ENCODE measurements at regions not wholly inside any gene's neighbourhood (a gene's known extent, or its start where the extent isn't known, plus 50 kb on each side); places are given as distances from the start of the nearest gene placed in this dataset.

DNA sequence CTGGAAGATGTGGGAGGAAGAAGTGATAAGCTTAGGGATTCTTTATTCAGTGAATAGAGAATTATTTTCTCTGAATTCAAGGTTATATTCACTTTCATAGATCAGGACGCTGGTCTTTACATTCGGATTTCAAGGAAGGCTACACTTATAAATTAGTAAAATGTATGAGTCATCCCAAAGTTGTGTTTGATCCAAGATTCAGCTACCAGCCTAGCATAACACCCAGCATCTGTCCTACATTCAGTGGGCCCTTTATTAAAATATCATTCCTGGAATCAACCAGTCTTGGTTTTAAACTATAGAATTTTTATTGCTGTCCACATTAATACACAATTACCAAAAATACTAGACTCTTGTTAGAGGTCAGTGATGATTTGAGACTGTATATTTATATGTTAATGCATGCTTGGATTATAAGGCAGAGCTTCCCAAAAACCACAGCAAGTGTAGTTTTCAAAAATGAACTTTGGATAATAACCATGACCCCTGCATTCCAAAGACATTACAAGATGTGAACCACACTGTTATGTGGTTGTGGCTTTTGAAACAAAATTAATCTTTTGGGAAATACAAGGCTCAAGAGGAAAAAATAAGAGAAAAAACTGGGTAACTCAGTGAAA is 210.7 kb upstream of the CNR1 start:
- H3K36me3 ChIP-seq: no peaks in the 10 kb centered on the region
- intact Hi-C loops (cut with DNase I): no loop called here
- H3K9me3 ChIP-seq: no peaks in the 10 kb centered on the region
- H3K4me3 ChIP-seq: no peak overlapping the region
- DNase-seq: no peak
- WGBS, 3 donors: 0 to 13% (median 2%) methylated on average over 2 of the region's 2 CpGs
- no peak overlapping the region for H3K27ac ChIP-seq
- no peaks in the 10 kb centered on the region for H3K27me3 ChIP-seq
- no peak for TF ChIP-seq EP300 (IDR thresholded peaks at IDR 0.05)
- TF ChIP-seq, protein P1, sequence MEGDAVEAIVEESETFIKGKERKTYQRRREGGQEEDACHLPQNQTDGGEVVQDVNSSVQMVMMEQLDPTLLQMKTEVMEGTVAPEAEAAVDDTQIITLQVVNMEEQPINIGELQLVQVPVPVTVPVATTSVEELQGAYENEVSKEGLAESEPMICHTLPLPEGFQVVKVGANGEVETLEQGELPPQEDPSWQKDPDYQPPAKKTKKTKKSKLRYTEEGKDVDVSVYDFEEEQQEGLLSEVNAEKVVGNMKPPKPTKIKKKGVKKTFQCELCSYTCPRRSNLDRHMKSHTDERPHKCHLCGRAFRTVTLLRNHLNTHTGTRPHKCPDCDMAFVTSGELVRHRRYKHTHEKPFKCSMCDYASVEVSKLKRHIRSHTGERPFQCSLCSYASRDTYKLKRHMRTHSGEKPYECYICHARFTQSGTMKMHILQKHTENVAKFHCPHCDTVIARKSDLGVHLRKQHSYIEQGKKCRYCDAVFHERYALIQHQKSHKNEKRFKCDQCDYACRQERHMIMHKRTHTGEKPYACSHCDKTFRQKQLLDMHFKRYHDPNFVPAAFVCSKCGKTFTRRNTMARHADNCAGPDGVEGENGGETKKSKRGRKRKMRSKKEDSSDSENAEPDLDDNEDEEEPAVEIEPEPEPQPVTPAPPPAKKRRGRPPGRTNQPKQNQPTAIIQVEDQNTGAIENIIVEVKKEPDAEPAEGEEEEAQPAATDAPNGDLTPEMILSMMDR (IDR thresholded peaks at IDR 0.05): no peak
- TF ChIP-seq POLR2A (IDR thresholded peaks at IDR 0.05): no peak
- H3K4me1 ChIP-seq (ENCODE audit: insufficient read depth): peaks cover 16% of the 10 kb centered on the region

DNA sequence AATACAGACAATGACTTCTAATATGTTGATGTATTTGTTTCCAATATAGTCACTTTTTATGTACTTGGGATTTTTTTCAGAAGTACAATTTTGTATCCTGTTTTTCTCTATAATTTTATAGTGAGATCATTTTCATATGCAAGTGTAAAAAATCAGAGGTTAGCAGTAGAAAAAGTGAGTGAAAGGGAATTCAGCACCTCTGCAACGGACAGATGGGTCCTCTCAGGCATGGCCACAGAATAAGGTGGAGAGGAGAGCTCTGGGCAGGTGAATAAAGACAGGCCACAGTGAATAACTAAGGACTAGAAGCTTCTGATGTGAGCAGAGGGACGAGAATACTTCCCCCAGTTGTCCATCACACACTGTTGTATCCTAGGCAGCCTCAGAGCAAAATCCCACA is 210.1 kb upstream of the CNR1 start:
- DNase-seq: no peak
- H3K27me3 ChIP-seq: no peaks in the 10 kb centered on the region
- H3K36me3 ChIP-seq: no peaks in the 10 kb centered on the region
- no peak for TF ChIP-seq EP300 (IDR thresholded peaks at IDR 0.05)
- TF ChIP-seq, protein P1 (IDR thresholded peaks at IDR 0.05): no peak
- TF ChIP-seq POLR2A (IDR thresholded peaks at IDR 0.05): no peak
- intact Hi-C loops (cut with DNase I): no loop called here
- peaks cover 15% of the 10 kb centered on the region for H3K4me1 ChIP-seq (ENCODE audit: insufficient read depth)
- no peaks in the 10 kb centered on the region for H3K9me3 ChIP-seq
- no peak overlapping the region for H3K27ac ChIP-seq
- no peak overlapping the region for H3K4me3 ChIP-seq
- WGBS, 3 donors: 35 to 49% (median 45%) methylated on average over 2 of the region's 2 CpGs

DNA sequence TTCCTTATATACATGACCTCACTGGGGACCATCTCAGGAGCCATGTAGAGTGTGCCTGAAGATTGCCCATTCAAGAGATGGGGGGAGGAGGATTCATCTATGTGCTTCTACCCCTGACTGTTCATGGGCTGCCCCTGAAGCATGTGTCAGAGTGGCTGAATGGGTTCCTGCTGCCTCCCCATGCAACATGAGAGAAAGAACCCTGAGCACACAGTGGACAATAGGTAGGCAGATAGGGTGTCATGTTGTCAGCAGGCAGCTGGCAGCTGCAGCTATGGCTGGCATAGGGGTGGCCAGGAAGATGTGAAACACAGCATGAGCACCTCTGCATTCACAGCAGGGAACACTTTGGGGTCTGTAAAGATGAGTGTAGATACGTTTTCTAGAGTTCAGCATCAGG is 208.4 kb upstream of the CNR1 start:
- TF ChIP-seq POLR2A (IDR thresholded peaks at IDR 0.05) (no peak), EP300 (IDR thresholded peaks at IDR 0.05) (no peak)
- TF ChIP-seq, protein P1 (IDR thresholded peaks at IDR 0.05): no peak
- Histone ChIP-seq H3K9me3 (no peaks in the 10 kb centered on the region), H3K27me3 (no peaks in the 10 kb centered on the region), H3K36me3 (no peaks in the 10 kb centered on the region), H3K27ac (no peak overlapping the region), H3K4me3 (no peak overlapping the region), H3K4me1 (ENCODE audit: insufficient read depth) (peaks cover 8% of the 10 kb centered on the region)
- no peak for DNase-seq
- intact Hi-C loops (cut with DNase I): no loop called here
- WGBS, 3 donors: 83 to 96% (median 93%) methylated on average over 1 of the region's 1 CpG

DNA sequence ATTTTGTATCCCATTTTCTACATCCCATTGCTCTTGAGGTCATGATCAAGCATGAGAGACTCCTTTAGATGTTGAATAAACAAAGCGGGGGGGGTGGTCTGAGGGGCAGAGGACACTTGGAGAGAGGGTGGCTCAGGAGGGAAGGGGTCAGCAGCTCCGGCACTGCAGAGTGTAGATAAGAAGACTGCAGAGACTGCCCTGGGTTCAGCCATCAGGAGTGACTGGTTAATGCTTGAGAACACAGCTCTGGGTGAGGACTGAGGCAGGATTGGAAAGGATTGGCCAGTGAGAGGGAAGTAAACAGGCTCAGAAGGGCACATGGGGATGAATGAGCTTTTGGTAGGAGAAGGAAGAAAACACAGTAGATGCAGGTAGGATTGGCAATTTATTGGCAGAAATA is 205.3 kb upstream of the CNR1 start:
- Histone ChIP-seq H3K27ac (no peak overlapping the region), H3K4me3 (no peak overlapping the region), H3K36me3 (no peaks in the 10 kb centered on the region), H3K4me1 (ENCODE audit: insufficient read depth) (peaks cover 5% of the 10 kb centered on the region), H3K9me3 (no peaks in the 10 kb centered on the region), H3K27me3 (no peaks in the 10 kb centered on the region)
- 71 to 83% (median 72%) methylated on average over 2 of the region's 2 CpGs for WGBS, 3 donors
- intact Hi-C loops (cut with DNase I): no loop called here
- no peak for DNase-seq
- no peak for TF ChIP-seq EP300 (IDR thresholded peaks at IDR 0.05)
- TF ChIP-seq POLR2A (IDR thresholded peaks at IDR 0.05): no peak
- TF ChIP-seq, protein P1 (IDR thresholded peaks at IDR 0.05): no peak

Measured in ovary (tissue), 7 donors.